HG03103 (cell line): ENCODE measurements at regions not wholly inside any gene's neighbourhood (a gene's known extent, or its start where the extent isn't known, plus 50 kb on each side); places are given as distances from the start of the nearest gene placed in this dataset.

Experiments
- ATAC-seq: cut with Tn5 transposase; IDR thresholded peaks from one replicate; pipeline ENCODE4 v1.9.1; 2021; ENCODE audit warnings: low read depth; ENCODE audit not compliant: unreplicated experiment

GRCh38 chr5:61884252-61884855 is 421.7 kb upstream of the KIF2A start:
- ATAC-seq = no peak

GRCh38 chr5:61886214-61886613 is 419.8 kb upstream of the KIF2A start:
- no peak for ATAC-seq

- ATAC-seq = no peak
These were observed 418.7 kb upstream of the KIF2A start for GRCh38 chr5:61887271-61887670.

GRCh38 chr5:61894046-61894445 is 412.0 kb upstream of the KIF2A start:
- ATAC-seq = no peak

- no peak for ATAC-seq
These were observed 409.2 kb upstream of the KIF2A start for GRCh38 chr5:61896811-61897210.

GRCh38 chr5:61897251-61897650 is 408.8 kb upstream of the KIF2A start:
- ATAC-seq = no peak

- ATAC-seq = no peak
These were observed 404.0 kb upstream of the KIF2A start for GRCh38 chr5:61901997-61902396.

GRCh38 chr5:61904730-61905129 is 401.3 kb upstream of the KIF2A start:
- no peak for ATAC-seq

GRCh38 chr5:61905613-61906012 is 400.4 kb upstream of the KIF2A start:
- ATAC-seq = no peak

- ATAC-seq = no peak
These were observed 399.2 kb upstream of the KIF2A start for GRCh38 chr5:61906820-61907219.

GRCh38 chr5:61907995-61908394 is 398.0 kb upstream of the KIF2A start:
- no peak for ATAC-seq

GRCh38 chr5:61910771-61911170 is 395.2 kb upstream of the KIF2A start:
- no peak for ATAC-seq

GRCh38 chr5:61912559-61912958 is 393.4 kb upstream of the KIF2A start:
- ATAC-seq = no peak

- no peak for ATAC-seq
These were observed 390.4 kb upstream of the KIF2A start for GRCh38 chr5:61915646-61916045.

GRCh38 chr5:61916621-61917620 is 389.1 kb upstream of the KIF2A start:
- ATAC-seq = no peak

GRCh38 chr5:61918611-61919010 is 387.4 kb upstream of the KIF2A start:
- ATAC-seq = no peak

- ATAC-seq = no peak
These were observed 386.1 kb upstream of the KIF2A start for GRCh38 chr5:61919920-61920319.

- ATAC-seq = no peak
These were observed 381.8 kb upstream of the KIF2A start for GRCh38 chr5:61924251-61924650.

GRCh38 chr5:61926911-61927310 is 379.1 kb upstream of the KIF2A start:
- no peak for ATAC-seq

- ATAC-seq = no peak
These were observed 374.8 kb upstream of the KIF2A start for GRCh38 chr5:61931236-61931635.

GRCh38 chr5:61933787-61934626 is 372.0 kb upstream of the KIF2A start:
- no peak for ATAC-seq
